ENCODE measurements at regions not wholly inside any gene's neighbourhood (a gene's known extent, or its start where the extent isn't known, plus 50 kb on each side); places are given as distances from the start of the nearest gene placed in this dataset.
"Not testable (repeated sequence)": the region's sequence is repeated elsewhere in the genome, so short reads cannot be mapped to it uniquely, and the experiment has no call there.

DNA sequence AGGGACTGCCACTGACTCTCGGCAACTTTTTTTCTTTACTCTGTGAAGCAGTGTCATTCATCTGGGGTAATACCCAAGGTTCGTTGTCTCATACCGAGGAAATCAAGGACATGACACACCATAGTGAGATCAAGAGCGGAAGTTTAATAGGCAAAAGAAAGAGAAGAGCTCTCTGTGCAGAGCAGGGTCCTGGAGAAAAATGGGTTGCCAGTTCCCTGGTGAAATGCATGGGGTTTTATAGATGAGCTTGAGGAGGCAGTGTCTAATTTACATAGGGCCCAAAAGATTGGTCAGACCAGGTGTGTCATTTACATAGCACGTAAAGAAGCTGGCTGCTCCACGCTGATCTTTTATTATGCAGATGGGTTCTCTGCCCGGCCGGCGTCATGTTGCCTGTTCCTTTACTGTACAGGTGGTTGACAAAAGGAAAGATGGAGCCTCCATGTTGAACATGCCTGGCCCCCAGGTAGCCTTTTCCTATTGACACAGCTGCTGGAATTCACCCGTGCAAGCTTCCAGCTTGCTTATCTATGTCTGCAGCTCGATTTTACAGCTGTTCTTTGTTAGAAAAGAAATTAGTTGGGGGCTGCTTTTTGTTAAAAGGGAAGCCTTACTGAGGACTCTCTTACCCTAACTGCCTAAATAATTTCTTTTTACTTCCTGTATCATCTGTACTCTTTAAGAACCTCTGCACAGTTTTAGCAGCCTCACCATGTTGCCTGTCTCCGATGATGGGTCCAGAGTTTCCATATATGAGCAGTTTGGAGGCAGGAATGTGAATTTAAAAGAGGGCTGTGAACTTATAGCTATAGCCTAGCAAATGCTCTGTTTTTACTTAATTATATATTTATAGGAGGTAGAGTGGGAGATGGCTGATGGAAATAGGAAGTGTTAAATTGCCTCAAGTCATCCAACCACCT, 98.0 kb upstream of the DIAPH3 start:
- no peak overlapping the region for H3K4me3 ChIP-seq (ENCODE audit: low read length)
- H3K9me3 ChIP-seq (replicated peaks; ENCODE audit: low read length), result no peaks in the 10 kb centered on the region
- peaks cover 4% of the 10 kb centered on the region for H3K27me3 ChIP-seq (ENCODE audit: control insufficient read depth, insufficient read depth, low read length)
- no peaks in the 10 kb centered on the region for H3K36me3 ChIP-seq (ENCODE audit: insufficient read depth, low read length)
- H3K9ac ChIP-seq (ENCODE audit: low read depth, low read length), result no peak overlapping the region
- H3K4me1 ChIP-seq (ENCODE audit: control insufficient read depth, insufficient read depth, low read length), result no peaks in the 10 kb centered on the region
- H3K4me2 ChIP-seq (ENCODE audit: low read length), result no peak overlapping the region

DNA sequence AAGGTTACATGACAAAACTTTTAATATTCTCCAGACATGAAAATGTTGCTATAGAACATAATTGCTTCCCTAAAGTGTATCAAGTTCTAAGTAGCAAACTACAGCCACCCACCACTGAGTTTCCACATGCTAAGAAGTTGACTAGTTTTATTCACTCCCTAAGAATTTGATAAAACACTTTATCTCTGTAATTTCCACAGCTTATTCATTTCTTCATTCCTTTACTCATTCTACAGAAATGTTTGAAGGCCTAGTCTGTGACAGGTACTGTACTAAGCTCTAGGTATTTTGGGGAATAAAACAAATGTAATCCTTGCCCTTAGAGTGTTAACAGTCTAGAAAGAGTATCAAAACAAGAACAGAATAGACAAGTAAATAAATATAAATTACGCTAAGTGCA, 101.8 kb upstream of the DIAPH3 start:
- no peak overlapping the region for H3K9ac ChIP-seq (ENCODE audit: low read depth, low read length)
- H3K4me1 ChIP-seq (ENCODE audit: control insufficient read depth, insufficient read depth, low read length), result no peaks in the 10 kb centered on the region
- H3K4me3 ChIP-seq (ENCODE audit: low read length), result no peak overlapping the region
- peaks cover 10% of the 10 kb centered on the region for H3K27me3 ChIP-seq (ENCODE audit: control insufficient read depth, insufficient read depth, low read length)
- H3K9me3 ChIP-seq (replicated peaks; ENCODE audit: low read length), result no peaks in the 10 kb centered on the region
- no peak overlapping the region for H3K4me2 ChIP-seq (ENCODE audit: low read length)
- no peaks in the 10 kb centered on the region for H3K36me3 ChIP-seq (ENCODE audit: insufficient read depth, low read length)

DNA sequence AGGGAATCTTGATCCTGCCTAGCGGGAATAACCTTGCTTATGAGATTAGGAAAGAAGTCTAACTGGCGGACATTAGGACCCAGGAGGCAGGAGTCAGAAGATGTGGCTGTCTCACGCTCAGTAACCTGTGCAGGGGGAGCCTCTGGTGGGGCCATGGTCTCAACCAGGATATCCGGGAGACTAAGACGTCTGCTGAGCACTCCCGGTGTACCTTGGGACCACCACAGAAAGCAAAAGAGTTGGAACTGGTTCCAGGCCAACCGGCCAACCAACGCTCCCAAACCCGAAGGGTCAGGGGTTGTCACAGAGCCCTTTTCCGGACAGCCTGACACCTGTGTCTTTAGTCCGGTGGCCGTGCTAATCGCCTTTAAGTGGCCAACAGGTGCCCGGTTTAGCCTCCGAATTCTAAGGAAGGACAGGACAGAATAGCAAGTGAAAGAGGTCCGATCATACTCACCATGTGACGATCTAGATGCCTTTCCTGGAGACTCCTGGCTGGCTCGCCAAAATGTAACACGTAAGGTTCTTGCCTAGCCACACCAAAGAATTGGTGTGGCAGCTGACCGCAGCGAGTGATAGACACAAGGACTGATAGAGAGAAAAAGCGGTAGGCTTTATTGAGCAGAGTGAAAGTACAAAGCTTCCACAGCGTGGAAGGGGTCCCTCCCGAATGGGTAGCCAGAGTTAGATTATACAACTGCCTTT, 103.9 kb upstream of the DIAPH3 start:
- no peaks in the 10 kb centered on the region for H3K4me1 ChIP-seq (ENCODE audit: control insufficient read depth, insufficient read depth, low read length)
- H3K27me3 ChIP-seq (ENCODE audit: control insufficient read depth, insufficient read depth, low read length), result peaks cover 17% of the 10 kb centered on the region
- H3K9me3 ChIP-seq (replicated peaks; ENCODE audit: low read length), result no peaks in the 10 kb centered on the region
- no peak overlapping the region for H3K9ac ChIP-seq (ENCODE audit: low read depth, low read length)
- peak overlapping the region; percentile 56 for H3K4me3 ChIP-seq (ENCODE audit: low read length)
- H3K4me2 ChIP-seq (ENCODE audit: low read length), result peak overlapping the region; percentile 74
- H3K36me3 ChIP-seq (ENCODE audit: insufficient read depth, low read length), result no peaks in the 10 kb centered on the region

DNA sequence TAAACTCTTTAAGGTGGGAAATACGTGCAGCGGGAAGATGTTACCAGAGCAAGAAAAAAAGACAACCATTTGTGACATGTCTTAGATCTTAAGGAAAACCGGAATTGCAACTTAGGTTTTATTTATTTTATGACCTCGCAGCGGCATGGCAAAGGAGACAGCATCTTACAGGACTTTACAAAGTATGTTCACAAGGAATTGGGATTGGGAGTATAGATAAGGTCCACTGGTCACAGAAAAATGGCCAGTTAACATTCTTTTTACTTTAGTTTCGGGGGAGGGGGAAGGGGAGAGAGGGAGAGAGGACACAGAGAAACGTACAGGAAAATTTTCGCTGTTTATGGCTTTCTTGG, 104.5 kb upstream of the DIAPH3 start:
- peaks cover 17% of the 10 kb centered on the region for H3K27me3 ChIP-seq (ENCODE audit: control insufficient read depth, insufficient read depth, low read length)
- H3K4me2 ChIP-seq (ENCODE audit: low read length), result peak overlapping the region; percentile 74
- no peaks in the 10 kb centered on the region for H3K36me3 ChIP-seq (ENCODE audit: insufficient read depth, low read length)
- H3K4me1 ChIP-seq (ENCODE audit: control insufficient read depth, insufficient read depth, low read length), result no peaks in the 10 kb centered on the region
- H3K9me3 ChIP-seq (replicated peaks; ENCODE audit: low read length), result no peaks in the 10 kb centered on the region
- peak overlapping the region; percentile 56 for H3K4me3 ChIP-seq (ENCODE audit: low read length)
- no peak overlapping the region for H3K9ac ChIP-seq (ENCODE audit: low read depth, low read length)

DNA sequence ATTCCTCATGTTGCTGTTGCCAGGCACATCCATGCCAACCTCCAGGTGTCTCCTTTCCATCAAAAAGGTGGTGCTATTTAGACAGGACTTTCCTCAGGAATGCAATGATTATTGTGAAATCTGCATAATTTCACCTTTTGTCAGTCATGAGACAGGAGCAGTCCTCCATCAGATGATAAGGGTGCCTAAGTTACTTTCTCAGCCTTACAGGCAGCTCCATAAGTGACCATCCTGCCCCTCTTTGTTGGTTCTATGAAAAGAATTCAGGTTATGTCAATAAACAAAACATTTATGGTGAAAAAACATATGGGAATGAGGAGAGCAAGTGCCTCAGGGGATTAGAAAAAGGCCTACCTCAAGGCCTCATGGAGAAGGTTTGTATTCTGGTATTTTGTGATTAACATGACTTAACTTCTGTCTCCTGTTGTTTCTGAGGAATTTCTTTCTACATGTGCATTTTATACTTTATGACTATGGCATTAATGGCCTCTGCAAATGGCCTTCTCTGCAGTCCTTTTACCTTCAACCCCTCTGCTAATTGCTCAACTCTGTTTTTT, 110.3 kb upstream of the DIAPH3 start:
- H3K4me1 ChIP-seq (ENCODE audit: control insufficient read depth, insufficient read depth, low read length), result no peaks in the 10 kb centered on the region
- H3K27me3 ChIP-seq (ENCODE audit: control insufficient read depth, insufficient read depth, low read length), result peaks cover 8% of the 10 kb centered on the region

DNA sequence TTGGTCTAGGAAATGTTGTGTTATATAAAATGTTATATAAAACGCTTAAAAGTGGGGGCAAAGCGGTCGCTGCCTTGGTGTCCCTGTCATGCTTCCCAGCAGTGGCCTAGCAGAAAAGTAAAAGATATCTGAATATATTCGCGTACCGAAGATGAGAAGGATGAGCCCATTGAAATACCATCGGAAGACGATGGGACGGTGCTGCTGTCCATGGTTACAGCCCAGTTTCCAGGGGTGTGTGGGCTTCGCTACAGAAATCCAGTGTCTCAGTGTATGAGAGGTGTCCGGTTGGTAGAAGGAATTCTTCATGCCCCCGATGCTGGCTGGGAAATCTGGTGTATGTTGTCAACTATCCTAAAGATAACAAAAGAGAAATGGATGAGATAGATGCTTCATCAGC, 110.9 kb upstream of the DIAPH3 start:
- H3K4me3 ChIP-seq (ENCODE audit: low read length), result no peak overlapping the region
- H3K4me2 ChIP-seq (ENCODE audit: low read length), result no peak overlapping the region
- no peak overlapping the region for H3K9ac ChIP-seq (ENCODE audit: low read depth, low read length)
- no peaks in the 10 kb centered on the region for H3K9me3 ChIP-seq (replicated peaks; ENCODE audit: low read length)
- peaks cover 9% of the 10 kb centered on the region for H3K27me3 ChIP-seq (ENCODE audit: control insufficient read depth, insufficient read depth, low read length)
- no peaks in the 10 kb centered on the region for H3K4me1 ChIP-seq (ENCODE audit: control insufficient read depth, insufficient read depth, low read length)
- H3K36me3 ChIP-seq (ENCODE audit: insufficient read depth, low read length), result no peaks in the 10 kb centered on the region

More for the DNA sequence above, 110.3 kb upstream of the DIAPH3 start:
- H3K4me3 ChIP-seq (ENCODE audit: low read length), result no peak overlapping the region
- H3K9me3 ChIP-seq (replicated peaks; ENCODE audit: low read length), result no peaks in the 10 kb centered on the region
- no peak overlapping the region for H3K9ac ChIP-seq (ENCODE audit: low read depth, low read length)
- H3K4me2 ChIP-seq (ENCODE audit: low read length), result no peak overlapping the region
- no peaks in the 10 kb centered on the region for H3K36me3 ChIP-seq (ENCODE audit: insufficient read depth, low read length)

DNA sequence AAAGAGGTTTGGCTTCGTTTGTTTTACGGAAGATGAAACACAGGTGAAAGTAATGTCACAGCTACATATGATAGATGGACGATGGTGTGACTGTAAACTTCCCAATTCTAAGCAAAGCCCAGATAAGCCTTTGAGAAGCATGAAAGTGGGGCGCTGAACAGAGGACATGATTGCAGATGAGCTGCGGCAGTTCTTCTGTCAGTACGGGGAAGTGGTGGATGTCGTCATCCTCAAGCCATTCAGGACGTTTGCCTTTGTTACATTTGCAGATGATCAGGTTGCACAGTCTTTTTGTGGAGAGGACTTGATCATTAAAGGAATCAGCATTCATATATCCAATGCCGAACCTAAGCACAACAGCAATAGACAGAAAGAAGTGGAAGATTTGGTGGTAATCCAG, 111.5 kb upstream of the DIAPH3 start:
- no peak overlapping the region for H3K4me3 ChIP-seq (ENCODE audit: low read length)
- no peaks in the 10 kb centered on the region for H3K36me3 ChIP-seq (ENCODE audit: insufficient read depth, low read length)
- no peaks in the 10 kb centered on the region for H3K9me3 ChIP-seq (replicated peaks; ENCODE audit: low read length)

DNA sequence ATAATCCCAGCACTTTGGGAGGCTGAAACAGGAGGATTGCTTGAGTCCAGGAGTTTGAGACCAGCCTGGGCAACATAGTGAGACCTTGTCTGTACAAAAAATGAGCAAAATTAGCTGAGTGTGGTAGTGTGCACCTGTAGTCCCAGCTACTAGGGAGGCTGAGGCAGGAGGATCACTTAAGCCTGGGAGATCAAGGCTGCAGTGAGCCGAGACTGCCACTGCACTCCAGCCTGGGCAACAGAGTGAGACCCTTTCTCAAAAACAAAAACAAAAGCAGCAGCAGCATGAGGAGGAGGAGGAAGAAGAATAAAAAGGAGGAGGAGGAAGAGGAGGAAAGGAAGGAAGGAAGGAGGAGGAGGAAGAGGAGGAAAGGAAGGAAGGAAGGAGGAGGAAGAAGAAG, 116.5 kb upstream of the TDRD3 start:
- H3K36me3 ChIP-seq (ENCODE audit: insufficient read depth, low read length); H3K4me3 ChIP-seq (ENCODE audit: low read length); H3K4me2 ChIP-seq (ENCODE audit: low read length); H3K4me1 ChIP-seq (ENCODE audit: control insufficient read depth, insufficient read depth, low read length); H3K9ac ChIP-seq (ENCODE audit: low read depth, low read length); H3K9me3 ChIP-seq (replicated peaks; ENCODE audit: low read length): not testable (repeated sequence)
- peaks cover 17% of the 10 kb centered on the region for H3K27me3 ChIP-seq (ENCODE audit: control insufficient read depth, insufficient read depth, low read length)

More for the DNA sequence above, 111.5 kb upstream of the DIAPH3 start:
- Histone ChIP-seq H3K4me1 (ENCODE audit: control insufficient read depth, insufficient read depth, low read length) (no peaks in the 10 kb centered on the region), H3K27me3 (ENCODE audit: control insufficient read depth, insufficient read depth, low read length) (peaks cover 11% of the 10 kb centered on the region), H3K4me2 (ENCODE audit: low read length) (no peak overlapping the region), H3K9ac (ENCODE audit: low read depth, low read length) (no peak overlapping the region)

- Histone ChIP-seq H3K4me3 (ENCODE audit: low read length) (no peak overlapping the region), H3K9me3 (replicated peaks; ENCODE audit: low read length) (no peaks in the 10 kb centered on the region), H3K4me2 (ENCODE audit: low read length) (no peak overlapping the region), H3K4me1 (ENCODE audit: control insufficient read depth, insufficient read depth, low read length) (no peaks in the 10 kb centered on the region), H3K36me3 (ENCODE audit: insufficient read depth, low read length) (no peaks in the 10 kb centered on the region), H3K27me3 (ENCODE audit: control insufficient read depth, insufficient read depth, low read length) (peaks cover 17% of the 10 kb centered on the region), H3K9ac (ENCODE audit: low read depth, low read length) (no peak overlapping the region)
Measured at GRCh38 chr13:60282186-60282585, 114.8 kb upstream of the TDRD3 start.

- no peak overlapping the region for H3K4me2 ChIP-seq (ENCODE audit: low read length)
- H3K9ac ChIP-seq (ENCODE audit: low read depth, low read length), result no peak overlapping the region
- H3K4me3 ChIP-seq (ENCODE audit: low read length), result no peak overlapping the region
- H3K36me3 ChIP-seq (ENCODE audit: insufficient read depth, low read length), result no peaks in the 10 kb centered on the region
- H3K4me1 ChIP-seq (ENCODE audit: control insufficient read depth, insufficient read depth, low read length), result no peaks in the 10 kb centered on the region
- H3K9me3 ChIP-seq (replicated peaks; ENCODE audit: low read length), result no peaks in the 10 kb centered on the region
- H3K27me3 ChIP-seq (ENCODE audit: control insufficient read depth, insufficient read depth, low read length), result peaks cover 17% of the 10 kb centered on the region
Measured at GRCh38 chr13:60282708-60283107, 114.3 kb upstream of the TDRD3 start.

DNA sequence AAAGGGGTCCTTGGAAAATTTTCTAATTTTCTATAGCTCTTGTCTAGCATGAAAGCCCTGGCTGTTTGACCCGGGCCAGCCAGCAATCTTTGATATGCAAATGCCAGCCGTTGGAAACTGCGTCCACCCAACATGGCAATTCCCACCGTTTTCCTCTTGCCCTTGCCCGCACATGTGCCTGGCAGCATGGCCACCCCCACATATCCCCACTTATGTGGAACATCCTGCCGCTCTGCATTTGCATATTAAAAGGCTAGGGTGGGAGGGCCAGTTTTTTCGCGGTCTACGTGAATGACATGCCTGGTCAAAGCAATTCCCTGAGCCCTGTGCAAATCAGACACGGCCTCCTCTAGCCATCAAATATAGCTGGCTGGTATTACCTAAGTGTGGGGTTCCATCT, 110.3 kb upstream of the TDRD3 start:
- H3K36me3 ChIP-seq (ENCODE audit: insufficient read depth, low read length), result no peaks in the 10 kb centered on the region
- H3K9me3 ChIP-seq (replicated peaks; ENCODE audit: low read length), result no peaks in the 10 kb centered on the region
- no peak overlapping the region for H3K4me3 ChIP-seq (ENCODE audit: low read length)
- H3K4me2 ChIP-seq (ENCODE audit: low read length), result no peak overlapping the region
- peaks cover 15% of the 10 kb centered on the region for H3K27me3 ChIP-seq (ENCODE audit: control insufficient read depth, insufficient read depth, low read length)
- H3K9ac ChIP-seq (ENCODE audit: low read depth, low read length), result no peak overlapping the region
- H3K4me1 ChIP-seq (ENCODE audit: control insufficient read depth, insufficient read depth, low read length), result no peaks in the 10 kb centered on the region
